ENCODE measurements at regions not wholly inside any gene's neighbourhood (a gene's known extent, or its start where the extent isn't known, plus 50 kb on each side); places are given as distances from the start of the nearest gene placed in this dataset.

DNA sequence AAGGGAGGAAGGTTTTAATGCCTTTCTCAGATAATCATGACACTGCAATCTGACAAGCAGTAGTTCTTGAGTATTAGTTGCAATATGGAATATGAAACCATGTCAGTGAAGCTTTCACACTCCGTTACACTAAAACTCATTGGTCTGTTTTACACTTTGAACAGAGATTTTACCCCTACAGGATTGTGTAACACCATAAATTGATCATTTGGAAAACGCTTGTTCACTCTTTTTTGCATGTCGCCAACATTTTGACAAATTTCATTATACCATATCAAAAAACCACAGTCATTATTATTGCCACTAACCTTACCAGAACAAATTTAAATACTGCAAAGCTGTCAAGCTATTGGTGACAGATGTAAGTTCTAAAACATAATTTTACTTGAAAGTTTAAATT lies 404.8 kb upstream of the THBS1 start:
- TF ChIP-seq, protein P1, sequence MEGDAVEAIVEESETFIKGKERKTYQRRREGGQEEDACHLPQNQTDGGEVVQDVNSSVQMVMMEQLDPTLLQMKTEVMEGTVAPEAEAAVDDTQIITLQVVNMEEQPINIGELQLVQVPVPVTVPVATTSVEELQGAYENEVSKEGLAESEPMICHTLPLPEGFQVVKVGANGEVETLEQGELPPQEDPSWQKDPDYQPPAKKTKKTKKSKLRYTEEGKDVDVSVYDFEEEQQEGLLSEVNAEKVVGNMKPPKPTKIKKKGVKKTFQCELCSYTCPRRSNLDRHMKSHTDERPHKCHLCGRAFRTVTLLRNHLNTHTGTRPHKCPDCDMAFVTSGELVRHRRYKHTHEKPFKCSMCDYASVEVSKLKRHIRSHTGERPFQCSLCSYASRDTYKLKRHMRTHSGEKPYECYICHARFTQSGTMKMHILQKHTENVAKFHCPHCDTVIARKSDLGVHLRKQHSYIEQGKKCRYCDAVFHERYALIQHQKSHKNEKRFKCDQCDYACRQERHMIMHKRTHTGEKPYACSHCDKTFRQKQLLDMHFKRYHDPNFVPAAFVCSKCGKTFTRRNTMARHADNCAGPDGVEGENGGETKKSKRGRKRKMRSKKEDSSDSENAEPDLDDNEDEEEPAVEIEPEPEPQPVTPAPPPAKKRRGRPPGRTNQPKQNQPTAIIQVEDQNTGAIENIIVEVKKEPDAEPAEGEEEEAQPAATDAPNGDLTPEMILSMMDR (IDR thresholded peaks at IDR 0.05 in 8 of 11, conservative IDR thresholded peaks at IDR 0.05 in 3 of 11): no peak
- TF ChIP-seq POLR2A (IDR thresholded peaks at IDR 0.05): no peak
- no peak for TF ChIP-seq POLR2AphosphoS5 (IDR thresholded peaks at IDR 0.05)

All from spleen (tissue), 7 donors.